ENCODE measurements at regions not wholly inside any gene's neighbourhood (a gene's known extent, or its start where the extent isn't known, plus 50 kb on each side); places are given as distances from the start of the nearest gene placed in this dataset.

- TF ChIP-seq, protein P1, sequence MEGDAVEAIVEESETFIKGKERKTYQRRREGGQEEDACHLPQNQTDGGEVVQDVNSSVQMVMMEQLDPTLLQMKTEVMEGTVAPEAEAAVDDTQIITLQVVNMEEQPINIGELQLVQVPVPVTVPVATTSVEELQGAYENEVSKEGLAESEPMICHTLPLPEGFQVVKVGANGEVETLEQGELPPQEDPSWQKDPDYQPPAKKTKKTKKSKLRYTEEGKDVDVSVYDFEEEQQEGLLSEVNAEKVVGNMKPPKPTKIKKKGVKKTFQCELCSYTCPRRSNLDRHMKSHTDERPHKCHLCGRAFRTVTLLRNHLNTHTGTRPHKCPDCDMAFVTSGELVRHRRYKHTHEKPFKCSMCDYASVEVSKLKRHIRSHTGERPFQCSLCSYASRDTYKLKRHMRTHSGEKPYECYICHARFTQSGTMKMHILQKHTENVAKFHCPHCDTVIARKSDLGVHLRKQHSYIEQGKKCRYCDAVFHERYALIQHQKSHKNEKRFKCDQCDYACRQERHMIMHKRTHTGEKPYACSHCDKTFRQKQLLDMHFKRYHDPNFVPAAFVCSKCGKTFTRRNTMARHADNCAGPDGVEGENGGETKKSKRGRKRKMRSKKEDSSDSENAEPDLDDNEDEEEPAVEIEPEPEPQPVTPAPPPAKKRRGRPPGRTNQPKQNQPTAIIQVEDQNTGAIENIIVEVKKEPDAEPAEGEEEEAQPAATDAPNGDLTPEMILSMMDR (conservative IDR thresholded peaks at IDR 0.05), result no peak
- TF ChIP-seq ZFX (IDR thresholded peaks at IDR 0.05), result no peak
- H3K27ac ChIP-seq, result no peak overlapping the region
Measured at GRCh38 chr2:111643759-111644158, 240.2 kb downstream of the ANAPC1 start.

DNA sequence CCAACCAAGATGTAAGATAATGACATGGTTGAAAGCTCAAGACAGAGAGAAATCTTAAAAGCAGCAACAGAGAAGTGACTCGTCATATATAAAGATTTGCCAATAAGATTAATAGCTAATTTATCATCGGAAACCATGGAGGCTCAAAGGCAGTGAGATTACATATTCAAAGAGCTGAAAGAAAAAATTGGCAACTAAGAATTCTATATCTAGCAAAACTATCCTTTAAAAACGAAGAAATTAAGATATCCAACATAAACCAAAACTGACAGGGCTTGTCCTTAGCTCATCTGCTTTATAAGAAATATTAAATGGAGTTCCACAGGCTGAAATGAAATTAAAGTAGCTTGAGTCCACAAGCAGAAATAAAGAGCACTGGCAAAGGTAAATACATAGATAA lies 236.6 kb downstream of the ANAPC1 start:
- TF ChIP-seq ZFX (IDR thresholded peaks at IDR 0.05), result no peak
- TF ChIP-seq, protein P1 (conservative IDR thresholded peaks at IDR 0.05), result no peak
- no peak overlapping the region for H3K27ac ChIP-seq

- TF ChIP-seq, protein P1 (conservative IDR thresholded peaks at IDR 0.05), result no peak
- no peak for TF ChIP-seq ZFX (IDR thresholded peaks at IDR 0.05)
- H3K27ac ChIP-seq, result no peak overlapping the region
Measured at GRCh38 chr2:111652038-111652437, 232.0 kb downstream of the ANAPC1 start.

GRCh38 chr2:111652681-111653080 lies 231.3 kb downstream of the ANAPC1 start:
- TF ChIP-seq ZFX (IDR thresholded peaks at IDR 0.05), result no peak
- TF ChIP-seq, protein P1 (conservative IDR thresholded peaks at IDR 0.05), result no peak

DNA sequence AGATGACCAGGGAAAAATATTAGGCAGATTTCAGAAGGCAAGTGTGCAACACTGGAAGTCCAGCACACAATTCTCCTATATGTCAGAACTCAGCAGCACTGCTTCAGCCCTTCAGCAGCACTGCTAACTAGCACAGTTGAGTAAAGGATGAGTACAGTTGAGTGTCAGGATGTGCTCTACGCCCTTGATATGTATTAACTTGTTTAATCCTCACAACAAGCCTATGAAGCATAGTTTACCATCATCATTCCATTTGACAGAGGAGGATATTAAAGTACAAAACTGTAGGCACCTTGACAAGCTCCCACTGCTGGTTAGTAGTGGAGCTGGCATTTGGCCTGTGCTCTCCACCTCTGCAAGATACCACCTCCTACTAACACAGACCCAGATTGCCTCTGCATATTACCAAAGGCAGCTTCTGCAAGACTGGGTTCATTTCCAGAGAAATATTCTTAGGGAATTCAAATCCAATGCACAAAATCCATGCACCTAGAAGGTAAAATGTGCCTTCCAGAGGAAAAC lies 230.8 kb downstream of the ANAPC1 start:
- H3K27ac ChIP-seq, result no peak overlapping the region
- TF ChIP-seq, protein P1 (conservative IDR thresholded peaks at IDR 0.05), result no peak
- TF ChIP-seq ZFX (IDR thresholded peaks at IDR 0.05), result no peak

More at GRCh38 chr2:111652681-111653080, 231.3 kb downstream of the ANAPC1 start:
- no peak overlapping the region for H3K27ac ChIP-seq

DNA sequence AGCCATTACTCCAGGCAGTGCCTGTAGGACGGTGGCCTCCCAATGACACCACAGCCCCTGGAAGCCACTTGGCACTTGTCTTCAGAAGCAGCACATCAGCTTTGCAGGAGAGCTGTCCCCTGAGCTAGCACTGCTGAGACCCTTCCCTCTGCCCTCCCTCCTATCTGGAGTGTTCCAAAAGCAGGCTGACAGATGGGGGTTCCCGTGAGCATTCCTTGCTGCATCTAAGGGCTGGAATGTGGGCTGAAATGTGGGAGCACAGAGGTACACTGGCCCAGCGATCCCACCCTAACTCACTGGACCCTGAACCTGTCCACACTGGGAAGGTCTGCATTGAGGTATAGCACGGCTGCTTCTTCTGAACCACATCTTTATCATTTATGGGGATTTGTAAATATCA lies 230.1 kb downstream of the ANAPC1 start:
- H3K27ac ChIP-seq, result no peak overlapping the region
- TF ChIP-seq ZFX (IDR thresholded peaks at IDR 0.05), result no peak
- TF ChIP-seq, protein P1 (conservative IDR thresholded peaks at IDR 0.05), result no peak

DNA sequence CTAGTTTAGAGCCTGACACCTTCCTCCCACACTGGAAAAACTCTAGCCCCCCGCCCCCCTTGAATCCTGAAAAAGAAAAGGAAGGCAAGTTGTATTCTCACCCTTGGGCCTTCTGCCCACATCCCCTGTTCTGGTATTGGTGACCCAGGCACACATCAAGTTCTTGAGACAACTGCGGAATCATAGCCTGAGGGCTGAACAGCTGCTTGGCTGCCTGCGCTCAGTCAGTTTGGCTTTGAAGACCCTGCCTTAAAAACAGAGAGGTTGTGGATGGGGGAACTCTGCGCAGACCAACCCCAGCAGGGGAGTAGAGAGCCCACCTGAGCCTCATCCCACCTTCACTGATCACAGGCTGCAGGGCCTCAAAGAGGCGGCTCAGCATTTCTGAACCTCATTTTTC lies 229.2 kb downstream of the ANAPC1 start:
- TF ChIP-seq, protein P1 (conservative IDR thresholded peaks at IDR 0.05), result no peak
- no peak for TF ChIP-seq ZFX (IDR thresholded peaks at IDR 0.05)
- no peak overlapping the region for H3K27ac ChIP-seq
